ENCODE measurements at regions not wholly inside any gene's neighbourhood (a gene's known extent, or its start where the extent isn't known, plus 50 kb on each side); places are given as distances from the start of the nearest gene placed in this dataset.

DNA sequence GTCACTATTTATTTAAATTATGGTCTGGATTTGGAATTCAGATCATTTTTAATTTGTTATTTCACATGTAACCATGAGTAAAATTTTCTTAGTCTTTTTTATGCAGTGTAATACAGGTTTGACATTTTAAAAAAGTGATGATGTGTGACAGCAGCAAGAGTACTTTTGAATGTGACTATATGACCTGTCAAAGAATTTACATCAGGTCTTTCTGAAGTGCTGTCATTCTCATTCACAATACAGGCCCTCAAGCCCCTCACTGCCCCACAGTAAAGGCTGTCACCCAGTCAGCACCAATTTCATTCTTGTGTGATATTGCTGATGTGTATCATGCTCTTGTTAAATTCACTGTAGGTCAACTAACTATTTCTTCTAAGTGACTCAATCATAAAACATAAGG, 364.2 kb downstream of the NUP35 start:
- intact Hi-C loops (cut with DNase I) = no loop called here
- no peaks in the 10 kb centered on the region for H3K9me3 ChIP-seq
- no peak for DNase-seq (ENCODE audit: extremely low spot score in 2 of 2)
- H3K4me1 ChIP-seq = no peaks in the 10 kb centered on the region
- no peaks in the 10 kb centered on the region for H3K36me3 ChIP-seq
- TF ChIP-seq CTCF (IDR thresholded peaks at IDR 0.05) = no peak
- TF ChIP-seq POLR2A (IDR thresholded peaks at IDR 0.05) = no peak
- TF ChIP-seq POLR2AphosphoS5 (IDR thresholded peaks at IDR 0.05; ENCODE audit: insufficient read depth in 1 of 2, low read depth in 1 of 2) = no peak
- no peak overlapping the region for H3K27ac ChIP-seq
- no peaks in the 10 kb centered on the region for H3K27me3 ChIP-seq
- no peak overlapping the region for H3K4me3 ChIP-seq

- no peak for DNase-seq (ENCODE audit: extremely low spot score in 2 of 2)
- Histone ChIP-seq H3K27ac (no peak overlapping the region), H3K27me3 (no peaks in the 10 kb centered on the region), H3K4me1 (no peaks in the 10 kb centered on the region), H3K36me3 (no peaks in the 10 kb centered on the region), H3K4me3 (no peak overlapping the region), H3K9me3 (no peaks in the 10 kb centered on the region)
- intact Hi-C loops (cut with DNase I) = no loop called here
- no peak for TF ChIP-seq POLR2A (IDR thresholded peaks at IDR 0.05)
- no peak for TF ChIP-seq POLR2AphosphoS5 (IDR thresholded peaks at IDR 0.05; ENCODE audit: insufficient read depth in 1 of 2, low read depth in 1 of 2)
- TF ChIP-seq CTCF (IDR thresholded peaks at IDR 0.05) = no peak
Observed at GRCh38 chr2:183490489-183490888, 366.2 kb downstream of the NUP35 start.

DNA sequence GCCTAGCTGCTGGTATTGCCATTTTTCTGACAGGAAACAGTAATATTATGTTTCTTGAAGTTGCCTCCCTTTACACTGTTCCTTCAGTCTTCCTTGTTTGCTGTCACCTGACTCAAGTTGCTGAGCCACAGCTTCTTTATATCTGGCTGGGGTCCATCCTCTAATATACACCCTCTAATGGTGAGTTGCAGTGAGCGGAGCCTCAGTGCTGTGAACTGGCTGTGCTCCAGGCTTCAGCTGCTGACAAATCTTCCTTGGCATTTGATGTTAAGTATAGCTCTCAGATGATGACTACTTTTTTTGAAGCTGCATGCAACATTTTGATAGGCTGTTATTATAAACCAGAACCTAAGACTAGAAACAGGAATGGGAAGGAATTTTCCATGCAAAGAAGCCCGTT, 366.7 kb downstream of the NUP35 start:
- H3K36me3 ChIP-seq = no peaks in the 10 kb centered on the region
- DNase-seq (ENCODE audit: extremely low spot score in 2 of 2) = no peak

GRCh38 chr2:183493040-183493439, 368.8 kb downstream of the NUP35 start:
- Histone ChIP-seq H3K4me1 (no peaks in the 10 kb centered on the region), H3K9me3 (no peaks in the 10 kb centered on the region), H3K36me3 (no peaks in the 10 kb centered on the region), H3K4me3 (no peak overlapping the region), H3K27me3 (no peaks in the 10 kb centered on the region), H3K27ac (no peak overlapping the region)
- TF ChIP-seq POLR2A (IDR thresholded peaks at IDR 0.05) (no peak), POLR2AphosphoS5 (IDR thresholded peaks at IDR 0.05; ENCODE audit: insufficient read depth in 1 of 2, low read depth in 1 of 2) (no peak), CTCF (IDR thresholded peaks at IDR 0.05) (no peak)
- intact Hi-C loops (cut with DNase I) = no loop called here
- no peak for DNase-seq (ENCODE audit: extremely low spot score in 2 of 2)

More for the DNA sequence above, 366.7 kb downstream of the NUP35 start:
- TF ChIP-seq CTCF (IDR thresholded peaks at IDR 0.05) (no peak), POLR2A (IDR thresholded peaks at IDR 0.05) (no peak), POLR2AphosphoS5 (IDR thresholded peaks at IDR 0.05; ENCODE audit: insufficient read depth in 1 of 2, low read depth in 1 of 2) (no peak)
- no peak overlapping the region for H3K4me3 ChIP-seq
- intact Hi-C loops (cut with DNase I) = no loop called here
- H3K27me3 ChIP-seq = no peaks in the 10 kb centered on the region
- H3K27ac ChIP-seq = no peak overlapping the region
- H3K4me1 ChIP-seq = no peaks in the 10 kb centered on the region
- no peaks in the 10 kb centered on the region for H3K9me3 ChIP-seq

GRCh38 chr2:183495079-183495478, 370.8 kb downstream of the NUP35 start:
- no peaks in the 10 kb centered on the region for H3K9me3 ChIP-seq
- intact Hi-C loops (cut with DNase I) = no loop called here
- H3K4me1 ChIP-seq = no peaks in the 10 kb centered on the region
- H3K36me3 ChIP-seq = no peaks in the 10 kb centered on the region
- no peak overlapping the region for H3K27ac ChIP-seq
- H3K27me3 ChIP-seq = no peaks in the 10 kb centered on the region
- DNase-seq (ENCODE audit: extremely low spot score in 2 of 2) = no peak
- H3K4me3 ChIP-seq = no peak overlapping the region
- no peak for TF ChIP-seq POLR2A (IDR thresholded peaks at IDR 0.05)
- no peak for TF ChIP-seq CTCF (IDR thresholded peaks at IDR 0.05)
- TF ChIP-seq POLR2AphosphoS5 (IDR thresholded peaks at IDR 0.05; ENCODE audit: insufficient read depth in 1 of 2, low read depth in 1 of 2) = no peak

Measured in vagina (tissue), 2 donors.